Naive thymus-derived CD8-positive, alpha-beta T cell (primary cell): ENCODE measurements at regions not wholly inside any gene's neighbourhood (a gene's known extent, or its start where the extent isn't known, plus 50 kb on each side); places are given as distances from the start of the nearest gene placed in this dataset.
"Not testable (repeated sequence)": the region's sequence is repeated elsewhere in the genome, so short reads cannot be mapped to it uniquely, and the experiment has no call there.

ENCODE experiments used
- ATAC-seq, 2 donors: fragments of 150-1000 bp; cut with Tn5 transposase in 1 of 2; sonication (Bioruptor Pico), chemical (Tn5 transposase) in 1 of 2; 1 replicate in 1 of 2; 2 replicates in 1 of 2; pipeline ENCODE4 v1.10.0; 2021; ENCODE audit warnings: mild to moderate bottlenecking in 2 of 2, moderate library complexity in 2 of 2
- POLR2A ChIA-PET: fragments of 350-600 bp; sonication (Branson Sonifier 250); formaldehyde crosslinking; loops from one replicate; lab custom pipeline; 2021; ENCODE audit warnings: antibody characterized with exemption; lab: Charles Lee
- DNase-seq, 10 donors: peaks; one replicate each; pipeline versions ENCODE4 v3.0.0 to v3.0.0-alpha.2; 2020 to 2022
- H3K27ac Mint-ChIP-seq, 10 donors: one replicate each; pipeline ENCODE4 v1.8.0; 2020 to 2022; ENCODE audit warnings: mild to moderate bottlenecking in 10 of 10, mixed read lengths in 10 of 10, moderate library complexity in 4 of 10, inconsistent platforms in 1 of 10
- H3K27me3 Mint-ChIP-seq, 5 donors: one replicate each; pipeline ENCODE4 v1.8.0; 2021 to 2022; ENCODE audit warnings: mixed read lengths in 5 of 5
- H3K36me3 Mint-ChIP-seq, 3 donors: one replicate each; pipeline ENCODE4 v1.8.0; 2020 to 2022; ENCODE audit warnings: mixed read lengths in 3 of 3, mild to moderate bottlenecking in 2 of 3, inconsistent platforms in 1 of 3
- H3K4me1 Mint-ChIP-seq, 4 donors: one replicate each; pipeline ENCODE4 v1.8.0; 2021 to 2022; ENCODE audit warnings: mixed read lengths in 4 of 4
- H3K4me3 Mint-ChIP-seq, 10 donors: one replicate each; pipeline ENCODE4 v1.8.0; 2020 to 2022; ENCODE audit warnings: mild to moderate bottlenecking in 10 of 10, mixed read lengths in 10 of 10, moderate library complexity in 6 of 10, inconsistent platforms in 1 of 10
- H3K9me3 Mint-ChIP-seq, 9 donors: one replicate each; pipeline ENCODE4 v1.8.0; 2020 to 2022; ENCODE audit warnings: mixed read lengths in 9 of 9, mild to moderate bottlenecking in 3 of 9, inconsistent platforms in 1 of 9, moderate library complexity in 1 of 9

GRCh38 chr12:27133022-27133590 is 50.7 kb upstream of the C12orf71 start:
- Mint-ChIP-seq H3K36me3 (peaks cover 4 to 25% (median 5%) of the 10 kb centered on the region in 3 donors), H3K4me1 (no peaks in the 10 kb centered on the region), H3K9me3 (peaks cover 0 to 5% (median 0%) of the 10 kb centered on the region in 9 donors), H3K4me3 (no peak overlapping the region), H3K27ac (no peak overlapping the region), H3K27me3 (no peaks in the 10 kb centered on the region)
- DNase-seq: no peak
- POLR2A ChIA-PET: no interaction called here
- no peak for ATAC-seq

GRCh38 chr12:27140478-27140969 is 58.1 kb upstream of the C12orf71 start:
- Mint-ChIP-seq H3K27me3 (no peaks in the 10 kb centered on the region), H3K4me3 (no peak overlapping the region), H3K9me3 (peaks cover 0 to 4% (median 0%) of the 10 kb centered on the region in 9 donors), H3K4me1 (peaks cover 0 to 15% (median 5%) of the 10 kb centered on the region in 4 donors), H3K27ac (peak overlapping the region in 1 of 10 donors; percentile 51), H3K36me3 (peaks cover 2 to 14% (median 4%) of the 10 kb centered on the region in 3 donors)
- ATAC-seq (no peak), DNase-seq (no peak)
- POLR2A ChIA-PET: no interaction called here

- Mint-ChIP-seq H3K36me3 (peaks cover 0 to 6% (median 2%) of the 10 kb centered on the region in 3 donors), H3K4me3 (peak overlapping the region in 1 of 10 donors; percentile 6)
Observed at GRCh38 chr12:27142101-27142721, 59.8 kb upstream of the C12orf71 start.

GRCh38 chr12:27143256-27144069 is 61.1 kb upstream of the C12orf71 start:
- DNase-seq: no peak
- H3K4me1 Mint-ChIP-seq: peaks cover 0 to 15% (median 6%) of the 10 kb centered on the region in 4 donors
- peak overlapping the region in 4 of 10 donors; percentile 9 to 60 (median 45) for H3K27ac Mint-ChIP-seq
- no peaks in the 10 kb centered on the region for H3K9me3 Mint-ChIP-seq
- peak overlapping the region in 6 of 10 donors; percentile 42 to 72 (median 52) for H3K4me3 Mint-ChIP-seq
- peaks cover 0 to 8% (median 3%) of the 10 kb centered on the region in 3 donors for H3K36me3 Mint-ChIP-seq
- no peaks in the 10 kb centered on the region for H3K27me3 Mint-ChIP-seq
- POLR2A ChIA-PET: no interaction called here
- ATAC-seq: no peak

More at GRCh38 chr12:27142101-27142721, 59.8 kb upstream of the C12orf71 start:
- peak in 8 of 10 donors; percentile 5 to 65 (median 24) for DNase-seq
- peak in 1 of 2 donors; percentile 65 for ATAC-seq
- H3K9me3 Mint-ChIP-seq: peaks cover 0 to 2% (median 0%) of the 10 kb centered on the region in 9 donors
- POLR2A ChIA-PET: no interaction called here
- H3K27ac Mint-ChIP-seq: no peak overlapping the region
- H3K27me3 Mint-ChIP-seq: no peaks in the 10 kb centered on the region
- peaks cover 0 to 15% (median 6%) of the 10 kb centered on the region in 4 donors for H3K4me1 Mint-ChIP-seq

- H3K4me3 Mint-ChIP-seq, DNase-seq, H3K9me3 Mint-ChIP-seq, H3K27me3 Mint-ChIP-seq, POLR2A ChIA-PET, ATAC-seq: not testable (repeated sequence)
- peaks cover 0 to 15% (median 6%) of the 10 kb centered on the region in 4 donors for H3K4me1 Mint-ChIP-seq
- peaks cover 0 to 11% (median 3%) of the 10 kb centered on the region in 3 donors for H3K36me3 Mint-ChIP-seq
- H3K27ac Mint-ChIP-seq: peak overlapping the region in 1 of 10 donors; percentile 39
Observed at GRCh38 chr12:27145725-27146124, 63.3 kb upstream of the C12orf71 start.

GRCh38 chr12:27148373-27148772 is 66.0 kb upstream of the C12orf71 start:
- no peak overlapping the region for H3K4me3 Mint-ChIP-seq
- H3K9me3 Mint-ChIP-seq: no peaks in the 10 kb centered on the region
- ATAC-seq (no peak), DNase-seq (no peak)
- peaks cover 0 to 1% (median 0%) of the 10 kb centered on the region in 5 donors for H3K27me3 Mint-ChIP-seq
- H3K36me3 Mint-ChIP-seq: peaks cover 3 to 11% (median 4%) of the 10 kb centered on the region in 3 donors
- H3K27ac Mint-ChIP-seq: no peak overlapping the region
- POLR2A ChIA-PET: no interaction called here
- peaks cover 5 to 8% (median 6%) of the 10 kb centered on the region in 4 donors for H3K4me1 Mint-ChIP-seq

- Mint-ChIP-seq H3K9me3 (no peaks in the 10 kb centered on the region), H3K27me3 (peaks cover 0 to 1% (median 0%) of the 10 kb centered on the region in 5 donors), H3K27ac (no peak overlapping the region), H3K36me3 (peaks cover 3 to 11% (median 4%) of the 10 kb centered on the region in 3 donors), H3K4me3 (no peak overlapping the region), H3K4me1 (peaks cover 2 to 6% (median 5%) of the 10 kb centered on the region in 4 donors)
- DNase-seq (no peak), ATAC-seq (no peak)
- POLR2A ChIA-PET: no interaction called here
Observed at GRCh38 chr12:27148791-27149190, 66.4 kb upstream of the C12orf71 start.

- ATAC-seq (no peak), DNase-seq (no peak)
- no peak overlapping the region for H3K27ac Mint-ChIP-seq
- H3K27me3 Mint-ChIP-seq: peaks cover 0 to 1% (median 0%) of the 10 kb centered on the region in 5 donors
- H3K9me3 Mint-ChIP-seq: no peaks in the 10 kb centered on the region
- POLR2A ChIA-PET: no interaction called here
- H3K4me1 Mint-ChIP-seq: peaks cover 0 to 6% (median 4%) of the 10 kb centered on the region in 4 donors
- peaks cover 3 to 11% (median 4%) of the 10 kb centered on the region in 3 donors for H3K36me3 Mint-ChIP-seq
- no peak overlapping the region for H3K4me3 Mint-ChIP-seq
Observed at GRCh38 chr12:27151479-27151878, 69.1 kb upstream of the C12orf71 start.

- H3K27me3 Mint-ChIP-seq: no peaks in the 10 kb centered on the region
- H3K36me3 Mint-ChIP-seq: peaks cover 0 to 3% (median 0%) of the 10 kb centered on the region in 3 donors
- DNase-seq: no peak
- no peaks in the 10 kb centered on the region for H3K9me3 Mint-ChIP-seq
- POLR2A ChIA-PET: no interaction called here
- no peak for ATAC-seq
- H3K27ac Mint-ChIP-seq: no peak overlapping the region
- no peak overlapping the region for H3K4me3 Mint-ChIP-seq
- H3K4me1 Mint-ChIP-seq: no peaks in the 10 kb centered on the region
Observed at GRCh38 chr12:27158297-27158696, 75.9 kb upstream of the C12orf71 start.

- Mint-ChIP-seq H3K4me3 (no peak overlapping the region), H3K36me3 (peaks cover 0 to 3% (median 0%) of the 10 kb centered on the region in 3 donors)
- ATAC-seq: no peak
Observed at GRCh38 chr12:27161458-27162228, 79.3 kb upstream of the C12orf71 start.

GRCh38 chr12:27162229-27162537 is 79.8 kb upstream of the C12orf71 start:
- POLR2A ChIA-PET: no interaction called here
- Mint-ChIP-seq H3K36me3 (peaks cover 0 to 3% (median 0%) of the 10 kb centered on the region in 3 donors), H3K27ac (no peak overlapping the region), H3K9me3 (peaks cover 0 to 6% (median 0%) of the 10 kb centered on the region in 9 donors), H3K4me3 (no peak overlapping the region), H3K27me3 (no peaks in the 10 kb centered on the region), H3K4me1 (no peaks in the 10 kb centered on the region)
- no peak for ATAC-seq
- DNase-seq: no peak

More at GRCh38 chr12:27161458-27162228, 79.3 kb upstream of the C12orf71 start:
- Mint-ChIP-seq H3K9me3 (peaks cover 0 to 6% (median 0%) of the 10 kb centered on the region in 9 donors), H3K27ac (no peak overlapping the region), H3K27me3 (no peaks in the 10 kb centered on the region), H3K4me1 (no peaks in the 10 kb centered on the region)
- POLR2A ChIA-PET: no interaction called here
- no peak for DNase-seq
